GM23338 (cell line): ENCODE measurements at regions not wholly inside any gene's neighbourhood (a gene's known extent, or its start where the extent isn't known, plus 50 kb on each side); places are given as distances from the start of the nearest gene placed in this dataset.

ENCODE experiments used
- ATAC-seq: fragments of 200-7000 bp; cut with Tn5 transposase; 3 replicates; pipeline ENCODE4 v1.9.1; 2020
- DNase-seq: peaks from one replicate; pipeline ENCODE4 v3.0.0-alpha.2; 2015; ENCODE audit warnings: low spot score
- H2AFZ ChIP-seq: fragments of 200-600 bp; sonication (generic); 2 replicates; pipeline ENCODE4 v1.8.0; 2016; ENCODE audit warnings: antibody characterized with exemption, mild to moderate bottlenecking, moderate library complexity
- H3F3A ChIP-seq: fragments of 200-600 bp; sonication (generic); replicated peaks from 2 replicates; pipeline ENCODE4 v1.8.0; 2017; ENCODE audit warnings: antibody characterized with exemption, mixed run types, low read depth
- H3K27ac ChIP-seq: fragments of 200-600 bp; sonication (generic); 2 replicates; pipeline ENCODE4 v1.6.1; 2016; ENCODE audit warnings: low read depth
- H3K27me3 ChIP-seq: fragments of 200-600 bp; sonication (generic); 2 replicates; pipeline ENCODE4 v1.8.0; 2016; ENCODE audit warnings: mild to moderate bottlenecking, mixed run types, moderate library complexity; ENCODE audit not compliant: insufficient read depth
- H3K36me3 ChIP-seq: fragments of 200-600 bp; sonication (generic); 2 replicates; pipeline ENCODE4 v1.8.0; 2016; ENCODE audit warnings: mild to moderate bottlenecking; ENCODE audit not compliant: insufficient read depth
- H3K4me1 ChIP-seq: fragments of 200-600 bp; sonication (generic); 2 replicates; pipeline ENCODE4 v1.8.0; 2016; ENCODE audit warnings: mild to moderate bottlenecking, moderate library complexity; ENCODE audit not compliant: insufficient read depth
- H3K4me2 ChIP-seq: fragments of 200-600 bp; sonication (generic); 2 replicates; pipeline ENCODE4 v1.7.1; 2017; ENCODE audit warnings: mixed run types
- H3K4me3 ChIP-seq: fragments of 200-600 bp; sonication (generic); 2 replicates; pipeline ENCODE4 v1.6.1; 2016; ENCODE audit warnings: mixed run types
- H3K79me2 ChIP-seq: fragments of 200-600 bp; sonication (generic); replicated peaks from 2 replicates; pipeline ENCODE4 v1.8.0; 2017; ENCODE audit warnings: mild to moderate bottlenecking; ENCODE audit not compliant: insufficient read depth
- H3K9me2 ChIP-seq: fragments of 200-600 bp; sonication (generic); 2 replicates; pipeline ENCODE4 v1.8.0; 2017; ENCODE audit not compliant: insufficient read depth
- H4K20me1 ChIP-seq: fragments of 200-600 bp; sonication (generic); replicated peaks from 2 replicates; pipeline ENCODE4 v1.8.0; 2017; ENCODE audit warnings: mild to moderate bottlenecking; ENCODE audit not compliant: insufficient read depth
- H3K27ac Mint-ChIP-seq: 2 replicates; pipeline ENCODE4 v1.8.0; 2020; ENCODE audit warnings: inconsistent platforms, mild to moderate bottlenecking, moderate library complexity, mixed read lengths
- H3K27me3 Mint-ChIP-seq: 3 replicates; pipeline ENCODE4 v1.8.0; 2022; ENCODE audit warnings: low read depth, mild to moderate bottlenecking, moderate library complexity, mixed read lengths, inconsistent platforms; ENCODE audit not compliant: insufficient read depth, poor library complexity
- H3K36me3 Mint-ChIP-seq: 3 replicates; pipeline ENCODE4 v1.8.0; 2021; ENCODE audit warnings: low read depth, mild to moderate bottlenecking, inconsistent platforms, moderate library complexity, mixed read lengths
- H3K4me1 Mint-ChIP-seq: 3 replicates; pipeline ENCODE4 v1.8.0; 2020; ENCODE audit warnings: mild to moderate bottlenecking, inconsistent platforms, mixed read lengths
- H3K4me3 Mint-ChIP-seq: 3 replicates; pipeline ENCODE4 v1.8.0; 2021; ENCODE audit warnings: moderate library complexity, mild to moderate bottlenecking, inconsistent platforms, mixed read lengths
- H3K9me3 Mint-ChIP-seq: 3 replicates; pipeline ENCODE4 v1.8.0; 2020; ENCODE audit warnings: moderate library complexity, mild to moderate bottlenecking, inconsistent platforms, mixed read lengths
- CREB1 ChIP-seq: fragments of 250-450 bp; sonication (Bioruptor Pico); IDR thresholded peaks from 2 replicates; pipeline ENCODE4 v1.5.0; 2020; ENCODE audit warnings: low read depth, mild to moderate bottlenecking, moderate library complexity
- CTCF ChIP-seq, 2 experiments: fragments of 200-600 bp in 1 of 2; sonication (generic) in 1 of 2; conservative IDR thresholded peaks; 2 replicates each; pipeline versions ENCODE4 v1.5.1 to v1.6.1; 2016 to 2017; ENCODE audit warnings: antibody characterized with exemption in 2 of 2, low read depth in 2 of 2, mild to moderate bottlenecking in 2 of 2, moderate library complexity in 1 of 2
- EZH2phosphoT487 ChIP-seq: fragments of 200-600 bp; sonication (generic); IDR thresholded peaks from one replicate; pipeline ENCODE4 v1.8.1; 2018; ENCODE audit warnings: antibody characterized with exemption; ENCODE audit not compliant: unreplicated experiment
- JUNB ChIP-seq: IDR thresholded peaks from one replicate; pipeline ENCODE4 v1.6.1; 2016; ENCODE audit warnings: antibody characterized with exemption; ENCODE audit not compliant: unreplicated experiment
- NANOG ChIP-seq: IDR thresholded peaks from 2 replicates; pipeline ENCODE4 v1.6.1; 2016; ENCODE audit warnings: antibody characterized with exemption, borderline replicate concordance
- POLR2AphosphoS5 ChIP-seq: IDR thresholded peaks from 2 replicates; pipeline ENCODE4 v1.6.1; 2016; ENCODE audit warnings: antibody characterized with exemption, low read depth
- STAT1 ChIP-seq: IDR thresholded peaks from one replicate; pipeline ENCODE4 v1.6.1; 2016; ENCODE audit warnings: antibody characterized with exemption; ENCODE audit not compliant: unreplicated experiment
- ZNF114 ChIP-seq: fragments of 250-450 bp; sonication (Bioruptor Pico); IDR thresholded peaks from 2 replicates; pipeline ENCODE4 v1.5.0; 2020; ENCODE audit warnings: mild to moderate bottlenecking, moderate library complexity
- ZNF331 ChIP-seq: fragments of 250-450 bp; sonication (Bioruptor Pico); IDR thresholded peaks from 2 replicates; pipeline ENCODE4 v1.5.0; 2020; ENCODE audit warnings: low read depth, mild to moderate bottlenecking, moderate library complexity
- TF ChIP-seq, protein P1 (sequence below): IDR thresholded peaks from one replicate; pipeline ENCODE4 v1.6.1; 2018; ENCODE audit warnings: antibody characterized with exemption; ENCODE audit not compliant: unreplicated experiment
- TF ChIP-seq, protein P2 (sequence below): IDR thresholded peaks from 2 replicates; pipeline ENCODE4 v1.6.1; 2016; ENCODE audit warnings: antibody characterized with exemption

- TF ChIP-seq, protein P1, sequence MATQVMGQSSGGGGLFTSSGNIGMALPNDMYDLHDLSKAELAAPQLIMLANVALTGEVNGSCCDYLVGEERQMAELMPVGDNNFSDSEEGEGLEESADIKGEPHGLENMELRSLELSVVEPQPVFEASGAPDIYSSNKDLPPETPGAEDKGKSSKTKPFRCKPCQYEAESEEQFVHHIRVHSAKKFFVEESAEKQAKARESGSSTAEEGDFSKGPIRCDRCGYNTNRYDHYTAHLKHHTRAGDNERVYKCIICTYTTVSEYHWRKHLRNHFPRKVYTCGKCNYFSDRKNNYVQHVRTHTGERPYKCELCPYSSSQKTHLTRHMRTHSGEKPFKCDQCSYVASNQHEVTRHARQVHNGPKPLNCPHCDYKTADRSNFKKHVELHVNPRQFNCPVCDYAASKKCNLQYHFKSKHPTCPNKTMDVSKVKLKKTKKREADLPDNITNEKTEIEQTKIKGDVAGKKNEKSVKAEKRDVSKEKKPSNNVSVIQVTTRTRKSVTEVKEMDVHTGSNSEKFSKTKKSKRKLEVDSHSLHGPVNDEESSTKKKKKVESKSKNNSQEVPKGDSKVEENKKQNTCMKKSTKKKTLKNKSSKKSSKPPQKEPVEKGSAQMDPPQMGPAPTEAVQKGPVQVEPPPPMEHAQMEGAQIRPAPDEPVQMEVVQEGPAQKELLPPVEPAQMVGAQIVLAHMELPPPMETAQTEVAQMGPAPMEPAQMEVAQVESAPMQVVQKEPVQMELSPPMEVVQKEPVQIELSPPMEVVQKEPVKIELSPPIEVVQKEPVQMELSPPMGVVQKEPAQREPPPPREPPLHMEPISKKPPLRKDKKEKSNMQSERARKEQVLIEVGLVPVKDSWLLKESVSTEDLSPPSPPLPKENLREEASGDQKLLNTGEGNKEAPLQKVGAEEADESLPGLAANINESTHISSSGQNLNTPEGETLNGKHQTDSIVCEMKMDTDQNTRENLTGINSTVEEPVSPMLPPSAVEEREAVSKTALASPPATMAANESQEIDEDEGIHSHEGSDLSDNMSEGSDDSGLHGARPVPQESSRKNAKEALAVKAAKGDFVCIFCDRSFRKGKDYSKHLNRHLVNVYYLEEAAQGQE: no peak
- TF ChIP-seq ZNF114 (CRISPR knock-in tag) (no peak), JUNB (no peak), CTCF (conservative IDR thresholded peaks at IDR 0.05; ENCODE audit: low read depth in 2 of 2) (no peak)
Observed at GRCh38 chr11:114915871-114916805, 237.8 kb downstream of the NXPE2 start (continued).

DNA sequence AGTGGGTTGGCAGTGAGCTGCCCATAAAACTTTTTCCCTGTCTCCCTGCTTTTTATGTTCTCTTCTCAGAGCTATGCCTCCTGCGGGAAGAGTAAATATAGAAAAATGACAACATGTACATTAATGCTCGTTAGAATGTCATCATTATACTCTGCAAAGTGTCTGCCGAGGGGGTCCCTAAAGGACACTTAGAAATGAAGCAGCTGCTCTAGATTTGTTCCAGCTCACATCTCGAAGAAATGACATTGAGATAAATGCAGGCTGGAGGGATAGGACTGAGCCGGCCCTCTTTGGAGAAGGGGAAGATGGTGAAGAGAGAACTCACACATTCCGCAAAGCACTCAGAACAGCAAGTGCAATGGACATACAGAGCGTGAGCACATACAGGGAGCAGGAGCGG is 240.0 kb downstream of the NXPE2 start:
- Mint-ChIP-seq H3K27me3 (peaks cover 7% of the 10 kb centered on the region), H3K4me3 (no peak overlapping the region), H3K36me3 (no peaks in the 10 kb centered on the region), H3K4me1 (no peaks in the 10 kb centered on the region), H3K9me3 (no peaks in the 10 kb centered on the region), H3K27ac (no peak overlapping the region)
- no peak overlapping the region for H3K4me2 ChIP-seq
- no peaks in the 10 kb centered on the region for H3K36me3 ChIP-seq
- H3K79me2 ChIP-seq: no peaks in the 10 kb centered on the region
- no peak overlapping the region for H3K4me3 ChIP-seq
- H3K4me1 ChIP-seq: no peaks in the 10 kb centered on the region
- no peak overlapping the region for H2AFZ ChIP-seq
- TF ChIP-seq NANOG (no peak), ZNF331 (CRISPR knock-in tag) (no peak), EZH2phosphoT487 (no peak), STAT1 (no peak), CTCF (conservative IDR thresholded peaks at IDR 0.05; ENCODE audit: low read depth in 2 of 2) (no peak), POLR2AphosphoS5 (no peak), CREB1 (CRISPR knock-in tag) (no peak)
- TF ChIP-seq, protein P2, sequence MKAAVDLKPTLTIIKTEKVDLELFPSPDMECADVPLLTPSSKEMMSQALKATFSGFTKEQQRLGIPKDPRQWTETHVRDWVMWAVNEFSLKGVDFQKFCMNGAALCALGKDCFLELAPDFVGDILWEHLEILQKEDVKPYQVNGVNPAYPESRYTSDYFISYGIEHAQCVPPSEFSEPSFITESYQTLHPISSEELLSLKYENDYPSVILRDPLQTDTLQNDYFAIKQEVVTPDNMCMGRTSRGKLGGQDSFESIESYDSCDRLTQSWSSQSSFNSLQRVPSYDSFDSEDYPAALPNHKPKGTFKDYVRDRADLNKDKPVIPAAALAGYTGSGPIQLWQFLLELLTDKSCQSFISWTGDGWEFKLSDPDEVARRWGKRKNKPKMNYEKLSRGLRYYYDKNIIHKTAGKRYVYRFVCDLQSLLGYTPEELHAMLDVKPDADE: no peak
- TF ChIP-seq, protein P1: no peak
- ATAC-seq: no peak
- no peaks in the 10 kb centered on the region for H4K20me1 ChIP-seq
- H3F3A ChIP-seq: no peaks in the 10 kb centered on the region
- no peaks in the 10 kb centered on the region for H3K27me3 ChIP-seq
- no peak for DNase-seq
- no peak overlapping the region for H3K27ac ChIP-seq
- H3K9me2 ChIP-seq: peaks cover 7% of the 10 kb centered on the region; the same call in 1 of the 2 replicates
